ENCODE measurements at regions not wholly inside any gene's neighbourhood (a gene's known extent, or its start where the extent isn't known, plus 50 kb on each side); places are given as distances from the start of the nearest gene placed in this dataset.
"Not testable (repeated sequence)": the region's sequence is repeated elsewhere in the genome, so short reads cannot be mapped to it uniquely, and the experiment has no call there.

DNA sequence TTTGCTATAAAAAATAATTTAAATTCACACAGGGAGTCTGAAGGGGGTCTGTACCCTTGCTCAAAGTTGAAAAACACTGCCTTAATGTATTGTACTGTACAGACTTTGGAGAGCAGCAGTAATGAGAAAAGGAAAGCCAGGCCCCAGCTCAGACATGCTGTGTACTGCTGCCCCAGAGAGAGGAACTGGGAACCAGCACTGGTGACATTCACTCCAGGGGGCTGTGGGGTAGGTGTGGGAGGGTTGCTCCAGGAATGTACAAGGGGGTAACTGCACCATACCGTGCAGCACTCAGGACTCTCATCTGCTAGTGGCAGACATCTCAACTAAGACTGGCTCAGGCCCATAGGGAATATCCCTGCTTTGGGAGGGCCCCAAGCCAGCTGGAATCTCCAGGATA lies 146.0 kb upstream of the RMP24 start:
- no peak for DNase-seq (ENCODE audit: low read depth in 2 of 2)

DNA sequence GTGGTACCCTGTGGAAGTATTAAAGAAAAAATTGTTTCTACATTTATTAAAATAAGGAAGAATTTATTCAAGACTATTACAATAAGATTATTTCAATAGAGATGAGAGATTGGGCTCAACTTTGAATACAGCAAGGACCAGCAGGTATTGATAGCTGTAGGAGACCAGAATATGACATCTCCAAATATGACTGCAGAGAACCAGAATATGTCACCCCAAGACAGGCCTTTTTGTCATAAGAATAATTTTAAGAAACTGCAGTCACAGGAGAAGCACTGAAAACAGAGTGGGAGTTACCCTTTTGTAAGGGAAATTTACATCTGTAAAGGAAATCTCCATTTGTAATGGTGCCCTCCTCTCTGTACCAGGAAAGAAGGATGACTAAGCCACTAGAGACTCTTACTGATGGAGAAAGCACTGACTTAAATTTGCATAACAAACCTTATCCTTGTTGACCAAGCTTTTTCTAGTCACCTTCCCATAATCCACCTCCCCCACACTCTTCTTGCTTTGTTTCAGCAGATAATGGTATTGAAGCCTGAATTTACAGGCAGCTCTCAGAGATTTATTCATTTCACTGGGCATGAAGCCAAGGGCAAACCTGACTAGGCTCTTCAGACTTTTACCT lies 145.1 kb upstream of the RMP24 start:
- no peak for DNase-seq (ENCODE audit: low read depth in 2 of 2)

DNA sequence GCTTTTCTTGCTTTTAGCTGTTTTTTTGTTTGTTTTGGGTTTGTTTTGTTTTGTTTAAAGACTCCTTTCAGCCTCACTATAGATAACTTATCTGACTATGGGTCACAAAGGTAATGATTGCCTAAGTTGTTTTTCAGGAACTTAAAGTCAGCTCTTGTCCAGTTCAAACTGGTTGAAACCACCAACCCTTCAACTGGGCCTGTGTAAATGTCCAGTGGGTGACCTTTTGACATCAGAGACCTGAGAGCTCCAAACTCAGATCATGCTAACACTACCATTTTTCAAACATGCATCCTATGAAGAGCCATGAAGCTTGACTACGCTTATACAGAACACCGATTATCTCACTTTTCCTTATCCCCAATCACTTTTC lies 144.6 kb upstream of the RMP24 start:
- DNase-seq (ENCODE audit: low read depth in 2 of 2): no peak

DNA sequence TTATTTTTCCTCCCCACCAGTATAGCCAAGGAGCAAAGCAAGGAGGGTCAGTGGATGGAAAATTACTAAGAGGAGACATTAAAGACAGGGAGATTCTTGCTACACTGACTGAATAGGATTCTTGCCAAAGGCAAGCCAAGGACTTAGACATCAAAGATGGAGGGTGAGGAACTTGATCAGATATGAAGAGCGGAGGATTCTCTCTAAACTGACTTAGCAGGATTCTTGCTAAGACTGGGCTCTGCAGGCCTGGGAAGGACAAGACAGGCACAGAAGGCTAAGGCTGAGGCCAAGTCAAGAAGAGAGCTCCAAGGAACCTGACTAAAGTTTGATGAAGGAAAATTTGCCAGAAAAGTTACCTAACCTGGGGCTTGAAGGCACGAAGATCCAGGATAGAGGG lies 143.9 kb upstream of the RMP24 start:
- DNase-seq (ENCODE audit: low read depth in 2 of 2): no peak

GRCh38 chr18:35835366-35835765 lies 137.1 kb upstream of the RMP24 start:
- no peak for DNase-seq (ENCODE audit: low read depth in 2 of 2)

- DNase-seq (ENCODE audit: low read depth in 2 of 2): no peak
These were observed 136.6 kb upstream of the RMP24 start for GRCh38 chr18:35835833-35836232.

- no peak for DNase-seq (ENCODE audit: low read depth in 2 of 2)
These were observed 135.5 kb upstream of the RMP24 start for GRCh38 chr18:35836932-35837331.

GRCh38 chr18:35837922-35838496 lies 134.5 kb upstream of the RMP24 start:
- DNase-seq (ENCODE audit: low read depth in 2 of 2): no peak

GRCh38 chr18:35841283-35841682 lies 131.2 kb upstream of the RMP24 start:
- no peak for DNase-seq (ENCODE audit: low read depth in 2 of 2)

DNA sequence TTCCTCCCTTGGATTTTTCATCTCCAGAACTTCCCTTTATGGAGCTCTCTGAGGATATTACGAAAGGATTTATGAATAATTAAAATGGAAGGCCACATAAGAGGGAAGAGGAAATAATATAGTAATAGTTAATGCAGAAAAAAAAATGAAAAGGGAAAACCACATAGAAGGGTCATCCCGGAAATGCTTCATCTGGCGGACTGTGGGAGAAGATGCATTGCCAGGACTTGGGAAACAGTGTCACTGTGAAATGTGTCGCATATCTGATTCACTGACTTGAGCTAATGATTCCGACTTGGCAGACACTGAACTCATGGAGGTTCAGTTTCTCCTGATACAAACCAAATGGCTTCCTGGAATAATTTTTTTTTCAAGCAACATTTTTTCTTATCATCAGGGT lies 129.9 kb upstream of the RMP24 start:
- DNase-seq (ENCODE audit: low read depth in 2 of 2): no peak

DNA sequence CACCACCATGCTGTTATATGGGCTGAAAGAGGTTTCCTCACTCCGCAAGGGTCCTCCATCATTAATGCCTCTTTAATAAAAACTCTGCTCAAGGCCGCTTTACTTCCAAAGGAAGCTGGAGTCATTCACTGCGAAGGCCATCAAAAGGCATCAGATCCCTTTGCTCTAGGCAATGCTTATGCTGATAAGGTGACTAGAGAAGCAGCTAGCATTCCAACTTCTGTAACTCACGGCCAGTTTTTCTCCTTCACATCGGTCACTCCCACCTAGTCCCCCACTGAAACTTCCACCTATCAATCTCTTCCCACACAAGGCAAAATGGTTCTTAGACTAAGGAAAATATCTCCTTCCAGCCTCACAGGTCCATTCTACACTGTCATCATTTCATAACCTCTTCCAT lies 124.2 kb upstream of the RMP24 start:
- not testable (repeated sequence) for DNase-seq (ENCODE audit: low read depth in 2 of 2)

GRCh38 chr18:35849241-35849640 lies 123.2 kb upstream of the RMP24 start:
- DNase-seq (ENCODE audit: low read depth in 2 of 2): not testable (repeated sequence)

GRCh38 chr18:35851286-35851970 lies 121.1 kb upstream of the RMP24 start:
- DNase-seq (ENCODE audit: low read depth in 2 of 2): no peak

- DNase-seq (ENCODE audit: low read depth in 2 of 2): peak in 1 of 2 donors; percentile 68
These were observed 119.7 kb upstream of the RMP24 start for GRCh38 chr18:35852786-35853185.

DNA sequence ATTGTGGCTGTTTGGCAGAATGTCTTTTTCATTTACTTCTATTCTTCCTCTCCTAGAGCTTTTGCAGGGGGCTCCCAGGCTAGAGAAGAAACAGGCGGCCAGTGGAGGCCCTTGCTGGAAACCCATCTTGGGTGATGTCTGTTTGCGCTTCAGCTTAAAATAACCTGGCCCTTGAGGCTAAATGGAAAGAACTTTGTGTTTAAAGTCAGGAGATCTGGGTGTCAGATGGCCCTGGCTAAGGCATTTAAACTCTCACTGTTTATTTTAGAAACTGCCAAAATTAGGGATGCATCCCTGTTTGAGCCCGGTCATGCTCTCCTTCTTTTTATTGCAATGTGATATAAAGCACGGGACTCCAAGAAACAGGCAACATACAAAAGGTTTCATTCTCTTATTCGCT lies 118.4 kb upstream of the RMP24 start:
- no peak for DNase-seq (ENCODE audit: low read depth in 2 of 2)

DNA sequence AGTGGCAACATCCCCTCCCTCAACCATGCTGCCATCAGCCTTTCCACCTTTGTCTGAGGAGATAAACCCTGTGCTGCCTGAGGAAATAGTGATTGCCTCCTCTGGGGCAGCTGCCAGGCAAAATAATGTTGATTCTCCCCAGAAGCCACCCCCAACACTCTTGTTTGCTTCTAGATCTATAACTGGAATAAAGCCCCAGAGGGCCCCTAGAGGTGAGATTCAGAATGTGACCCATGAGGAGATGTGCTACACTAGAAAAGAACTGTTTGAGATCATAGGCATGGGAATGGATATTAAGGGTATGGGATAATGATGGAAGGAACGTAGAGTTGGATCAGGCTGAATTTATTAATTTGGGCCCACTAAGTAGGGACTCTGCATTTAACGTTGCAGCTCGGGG lies 116.3 kb upstream of the RMP24 start:
- no peak for DNase-seq (ENCODE audit: low read depth in 2 of 2)

- DNase-seq (ENCODE audit: low read depth in 2 of 2): not testable (repeated sequence)
These were observed 115.8 kb upstream of the RMP24 start for GRCh38 chr18:35856721-35857120.

DNA sequence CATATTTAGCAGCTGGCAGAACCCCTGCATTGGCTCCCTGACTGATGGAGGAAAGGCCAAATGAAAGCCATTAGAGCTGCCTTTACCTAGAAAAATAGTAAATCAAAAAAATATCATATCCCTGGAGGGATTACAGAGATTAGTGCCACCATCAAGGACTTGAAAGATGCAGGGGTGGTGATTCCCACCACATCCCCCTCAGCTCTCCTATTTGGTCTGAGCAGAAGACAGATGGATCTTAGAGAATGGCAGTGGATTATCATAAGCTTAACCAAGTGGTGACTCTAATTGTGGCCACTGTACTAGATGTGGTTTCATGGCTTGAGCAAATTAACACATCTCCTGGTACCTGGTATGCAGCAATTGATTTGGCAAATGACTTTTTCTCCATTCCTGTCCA lies 114.9 kb upstream of the RMP24 start:
- not testable (repeated sequence) for DNase-seq (ENCODE audit: low read depth in 2 of 2)

GRCh38 chr18:35861367-35862118 lies 110.9 kb upstream of the RMP24 start:
- no peak for DNase-seq (ENCODE audit: low read depth in 2 of 2)

DNA sequence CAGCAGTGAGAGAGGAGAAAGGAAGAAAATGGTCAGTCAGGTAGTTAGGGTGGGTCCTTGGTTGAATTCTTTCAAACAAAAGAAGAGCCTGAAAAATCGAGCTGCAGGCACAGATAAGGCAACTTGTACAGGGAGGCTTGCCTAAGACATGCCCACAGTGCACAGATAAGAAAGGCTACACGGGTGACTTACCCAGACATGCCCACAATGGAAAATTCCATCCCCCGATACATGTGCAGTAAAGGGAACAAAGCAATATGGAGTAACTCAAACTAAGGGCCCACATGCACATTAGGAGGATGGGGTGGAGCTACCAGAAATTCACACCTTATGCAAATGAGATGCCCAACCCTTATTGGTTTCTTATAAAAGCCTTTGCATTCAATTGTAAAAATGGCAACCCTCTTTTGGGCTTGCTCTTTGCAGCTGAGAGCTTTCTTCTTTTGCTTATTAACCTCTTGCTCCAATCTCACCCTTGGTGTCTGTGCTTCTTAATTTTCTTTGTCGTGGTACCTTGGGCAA lies 110.3 kb upstream of the RMP24 start:
- no peak for DNase-seq (ENCODE audit: low read depth in 2 of 2)

- DNase-seq (ENCODE audit: low read depth in 2 of 2): no peak
These were observed 107.6 kb upstream of the RMP24 start for GRCh38 chr18:35864916-35865315.

- DNase-seq (ENCODE audit: low read depth in 2 of 2): no peak
These were observed 103.6 kb upstream of the RMP24 start for GRCh38 chr18:35868915-35869314.

All from dermis microvascular lymphatic vessel endothelial cell (primary cell).